HEK293T (cell line): ENCODE measurements at regions not wholly inside any gene's neighbourhood (a gene's known extent, or its start where the extent isn't known, plus 50 kb on each side); places are given as distances from the start of the nearest gene placed in this dataset.

Experiments
- CTCF ChIA-PET: fragments of 350-600 bp; formaldehyde crosslinking; extraction: SDS; loops from one replicate; lab custom pipeline; 2021; ENCODE audit warnings: antibody characterized with exemption, inconsistent platforms; lab: Yijun Ruan, JAX
- POLR2A ChIA-PET: fragments of 350-600 bp; formaldehyde crosslinking; extraction: SDS; loops from one replicate; lab custom pipeline; 2020; ENCODE audit warnings: antibody characterized with exemption, inconsistent platforms; lab: Yijun Ruan, JAX
- DNase-seq: peaks from one replicate; pipeline ENCODE4 v3.0.0; 2012; ENCODE audit warnings: mixed read lengths; ENCODE audit errors: extremely low spot score
- ARNT ChIP-seq: fragments of 450-650 bp; IDR thresholded peaks from 2 replicates; pipeline ENCODE4 v1.6.1; 2017; ENCODE audit warnings: mild to moderate bottlenecking
- BHLHE40 ChIP-seq: fragments of 450-650 bp; IDR thresholded peaks from 2 replicates; pipeline ENCODE4 v1.6.1; 2016; ENCODE audit warnings: mild to moderate bottlenecking, moderate library complexity, borderline replicate concordance
- CTBP1 ChIP-seq: fragments of 450-650 bp; IDR thresholded peaks from 2 replicates; pipeline ENCODE4 v1.6.1; 2016; ENCODE audit warnings: borderline replicate concordance
- ELF4 ChIP-seq: fragments of 450-650 bp; IDR thresholded peaks from 2 replicates; pipeline ENCODE4 v1.6.1; 2017; ENCODE audit warnings: antibody characterized with exemption
- FOXA1 ChIP-seq: fragments of 450-650 bp; IDR thresholded peaks from 2 replicates; pipeline ENCODE4 v1.6.1; 2016; ENCODE audit warnings: mild to moderate bottlenecking
- FOXK2 ChIP-seq: fragments of 450-650 bp; IDR thresholded peaks from 2 replicates; pipeline ENCODE4 v1.6.1; 2016; ENCODE audit warnings: mild to moderate bottlenecking
- FOXM1 ChIP-seq: fragments of 450-650 bp; IDR thresholded peaks from 2 replicates; pipeline ENCODE4 v1.6.1; 2017; ENCODE audit warnings: mild to moderate bottlenecking, borderline replicate concordance
- HDGF ChIP-seq: fragments of 450-650 bp; IDR thresholded peaks from 2 replicates; pipeline ENCODE4 v1.6.1; 2017; ENCODE audit warnings: antibody characterized with exemption, borderline replicate concordance
- L3MBTL2 ChIP-seq: fragments of 450-650 bp; conservative IDR thresholded peaks from 2 replicates; pipeline ENCODE4 v1.6.1; 2016; ENCODE audit warnings: mild to moderate bottlenecking
- LEF1 ChIP-seq: fragments of 450-650 bp; IDR thresholded peaks from 2 replicates; pipeline ENCODE4 v1.6.1; 2017; ENCODE audit warnings: mild to moderate bottlenecking, borderline replicate concordance
- NFRKB ChIP-seq: fragments of 450-650 bp; IDR thresholded peaks from 2 replicates; pipeline ENCODE4 v1.6.1; 2016; ENCODE audit warnings: mild to moderate bottlenecking, moderate library complexity
- SP1 ChIP-seq: fragments of 450-650 bp; IDR thresholded peaks from 2 replicates; pipeline ENCODE4 v1.6.1; 2017
- SUZ12 ChIP-seq: fragments of 450-650 bp; IDR thresholded peaks from 2 replicates; pipeline ENCODE4 v1.6.1; 2016; ENCODE audit warnings: mild to moderate bottlenecking
- TARDBP ChIP-seq: fragments of 450-650 bp; IDR thresholded peaks from 2 replicates; pipeline ENCODE4 v1.6.1; 2016
- ZNF384 ChIP-seq: fragments of 450-650 bp; IDR thresholded peaks from 2 replicates; pipeline ENCODE4 v1.6.1; 2016
- TF ChIP-seq, protein P1 (sequence below): fragments of 450-650 bp; IDR thresholded peaks from 2 replicates; pipeline ENCODE4 v1.6.1; 2016

DNA sequence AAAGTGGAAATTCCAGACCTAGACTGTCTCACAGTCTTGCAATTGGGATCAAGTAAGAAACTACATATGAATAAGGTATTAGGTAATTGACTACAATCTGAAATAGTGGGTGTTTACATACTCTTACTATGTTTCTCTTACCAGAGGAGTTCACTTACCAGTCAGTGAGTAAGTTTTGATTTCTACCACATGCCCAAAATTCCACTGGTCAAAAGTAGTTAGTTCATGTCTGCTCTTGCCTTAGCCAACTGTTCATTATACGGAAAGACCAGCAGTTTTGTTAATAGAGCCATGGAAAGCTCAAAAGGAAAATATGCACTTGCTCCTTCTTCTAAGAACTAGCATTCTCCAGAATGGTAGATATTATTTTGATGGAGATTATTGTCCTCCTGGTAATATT is 490.8 kb downstream of the RFC3 start:
- no peak for DNase-seq
- POLR2A ChIA-PET, result no interaction called here
- no peak for TF ChIP-seq HDGF
- TF ChIP-seq CTBP1, result no peak
- no peak for TF ChIP-seq TARDBP
- no peak for TF ChIP-seq ZNF384
- no peak for TF ChIP-seq SUZ12
- CTCF ChIA-PET, result no interaction called here

DNA sequence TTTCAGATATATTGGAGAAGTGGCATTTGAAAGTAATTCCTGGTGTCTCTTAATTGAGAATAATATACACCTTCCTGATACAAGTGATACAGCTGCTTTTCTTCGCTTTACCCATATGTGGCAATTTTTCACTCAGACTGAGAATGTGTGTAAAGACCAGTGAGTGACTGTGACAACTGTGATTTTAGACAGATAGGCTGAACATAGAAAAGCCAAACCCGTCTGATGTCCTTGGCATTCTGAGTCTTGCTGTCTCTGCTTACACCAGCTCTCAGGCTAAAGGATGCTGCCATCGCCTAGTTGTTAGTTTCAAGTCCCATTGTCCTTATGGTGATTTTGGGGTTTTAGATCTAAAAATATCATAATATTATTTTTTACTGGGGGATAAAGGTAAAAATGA is 492.6 kb downstream of the RFC3 start:
- POLR2A ChIA-PET, result no interaction called here
- CTCF ChIA-PET, result no interaction called here
- TF ChIP-seq TARDBP (no peak), BHLHE40 (no peak), NFRKB (no peak), HDGF (no peak), SUZ12 (no peak), ARNT (no peak), SP1 (no peak), FOXM1 (no peak), FOXA1 (no peak), CTBP1 (no peak), ZNF384 (no peak), ELF4 (no peak), LEF1 (no peak), L3MBTL2 (no peak), FOXK2 (no peak)
- TF ChIP-seq, protein P1, sequence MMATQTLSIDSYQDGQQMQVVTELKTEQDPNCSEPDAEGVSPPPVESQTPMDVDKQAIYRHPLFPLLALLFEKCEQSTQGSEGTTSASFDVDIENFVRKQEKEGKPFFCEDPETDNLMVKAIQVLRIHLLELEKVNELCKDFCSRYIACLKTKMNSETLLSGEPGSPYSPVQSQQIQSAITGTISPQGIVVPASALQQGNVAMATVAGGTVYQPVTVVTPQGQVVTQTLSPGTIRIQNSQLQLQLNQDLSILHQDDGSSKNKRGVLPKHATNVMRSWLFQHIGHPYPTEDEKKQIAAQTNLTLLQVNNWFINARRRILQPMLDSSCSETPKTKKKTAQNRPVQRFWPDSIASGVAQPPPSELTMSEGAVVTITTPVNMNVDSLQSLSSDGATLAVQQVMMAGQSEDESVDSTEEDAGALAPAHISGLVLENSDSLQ, result no peak
- DNase-seq, result no peak

DNA sequence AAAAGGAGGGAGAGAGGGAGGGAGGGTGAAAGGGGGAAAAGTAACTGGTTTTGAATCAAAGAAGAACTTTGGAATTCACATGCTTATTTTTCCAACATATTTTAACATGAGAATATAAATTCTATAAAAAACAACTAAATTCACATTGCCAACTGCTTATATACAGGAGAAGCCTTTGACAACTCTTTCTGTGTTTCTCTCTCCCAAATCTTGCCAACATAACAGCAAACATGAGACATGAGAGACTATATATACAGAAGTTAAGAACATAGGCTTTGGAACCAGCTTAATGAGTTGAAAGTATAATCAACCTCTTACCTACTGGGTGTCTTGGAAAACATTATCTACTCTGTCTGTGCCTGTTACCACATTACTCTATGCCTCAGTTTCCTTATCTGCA is 493.3 kb downstream of the RFC3 start:
- ChIA-PET CTCF (no interaction called here), POLR2A (no interaction called here)
- no peak for TF ChIP-seq ARNT
- TF ChIP-seq LEF1, result no peak
- TF ChIP-seq ZNF384, result no peak
- no peak for TF ChIP-seq HDGF
- TF ChIP-seq SP1, result no peak
- no peak for TF ChIP-seq FOXM1
- no peak for TF ChIP-seq FOXK2
- no peak for TF ChIP-seq BHLHE40
- no peak for TF ChIP-seq L3MBTL2
- no peak for TF ChIP-seq TARDBP
- no peak for TF ChIP-seq CTBP1
- TF ChIP-seq, protein P1, result no peak
- no peak for TF ChIP-seq FOXA1
- TF ChIP-seq ELF4, result no peak
- TF ChIP-seq SUZ12, result no peak
- no peak for DNase-seq

DNA sequence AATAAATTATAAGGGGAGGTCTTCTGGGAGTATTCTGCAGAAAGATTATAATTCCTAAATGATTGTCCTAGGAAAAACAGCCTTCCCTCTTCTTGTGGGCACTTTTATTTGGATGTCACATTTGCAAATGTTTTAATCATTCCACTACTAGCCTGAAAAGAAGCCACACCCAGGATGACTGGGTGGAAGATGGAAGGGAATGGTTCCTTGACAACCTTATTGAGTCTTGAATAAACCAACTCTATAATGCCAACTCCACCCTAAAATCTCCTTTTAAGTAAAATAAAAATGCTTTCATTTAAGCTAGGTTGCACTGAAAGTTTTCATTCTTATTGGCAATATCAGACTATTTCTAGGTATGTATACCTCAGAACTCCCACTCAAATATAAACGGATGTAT is 494.6 kb downstream of the RFC3 start:
- TF ChIP-seq L3MBTL2, result no peak
- TF ChIP-seq FOXK2, result no peak
- no peak for TF ChIP-seq ELF4
- no peak for TF ChIP-seq FOXA1
- no peak for TF ChIP-seq BHLHE40
- no peak for TF ChIP-seq SUZ12
- TF ChIP-seq, protein P1, result no peak
- TF ChIP-seq TARDBP, result no peak
- TF ChIP-seq LEF1, result no peak
- TF ChIP-seq NFRKB, result no peak
- no peak for TF ChIP-seq CTBP1
- TF ChIP-seq ARNT, result no peak
- TF ChIP-seq FOXM1, result no peak
- no peak for TF ChIP-seq ZNF384
- TF ChIP-seq HDGF, result no peak
- TF ChIP-seq SP1, result no peak
- POLR2A ChIA-PET, result no interaction called here
- no peak for DNase-seq
- CTCF ChIA-PET, result no interaction called here

DNA sequence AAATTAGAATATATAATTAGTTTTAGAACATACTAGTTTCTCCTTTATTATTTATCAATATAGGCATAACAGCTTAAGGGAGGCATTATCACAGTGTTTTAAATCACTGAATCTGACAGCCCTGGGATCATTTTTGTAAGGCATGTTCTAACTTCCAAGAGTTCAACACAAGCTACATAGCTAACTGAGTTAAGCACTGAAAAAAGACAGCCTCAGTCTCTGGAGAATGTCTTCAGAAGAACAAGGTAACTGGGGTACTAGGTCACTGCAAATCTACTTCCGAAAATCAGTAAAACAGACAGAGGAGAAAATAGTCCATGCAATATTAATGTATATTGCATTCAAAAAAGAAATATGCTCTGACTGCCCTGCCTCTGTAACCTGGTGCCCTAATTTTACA is 502.1 kb downstream of the RFC3 start:
- CTCF ChIA-PET, result no interaction called here
- no peak for DNase-seq
- POLR2A ChIA-PET, result no interaction called here
- no peak for TF ChIP-seq ZNF384
- TF ChIP-seq LEF1, result no peak

DNA sequence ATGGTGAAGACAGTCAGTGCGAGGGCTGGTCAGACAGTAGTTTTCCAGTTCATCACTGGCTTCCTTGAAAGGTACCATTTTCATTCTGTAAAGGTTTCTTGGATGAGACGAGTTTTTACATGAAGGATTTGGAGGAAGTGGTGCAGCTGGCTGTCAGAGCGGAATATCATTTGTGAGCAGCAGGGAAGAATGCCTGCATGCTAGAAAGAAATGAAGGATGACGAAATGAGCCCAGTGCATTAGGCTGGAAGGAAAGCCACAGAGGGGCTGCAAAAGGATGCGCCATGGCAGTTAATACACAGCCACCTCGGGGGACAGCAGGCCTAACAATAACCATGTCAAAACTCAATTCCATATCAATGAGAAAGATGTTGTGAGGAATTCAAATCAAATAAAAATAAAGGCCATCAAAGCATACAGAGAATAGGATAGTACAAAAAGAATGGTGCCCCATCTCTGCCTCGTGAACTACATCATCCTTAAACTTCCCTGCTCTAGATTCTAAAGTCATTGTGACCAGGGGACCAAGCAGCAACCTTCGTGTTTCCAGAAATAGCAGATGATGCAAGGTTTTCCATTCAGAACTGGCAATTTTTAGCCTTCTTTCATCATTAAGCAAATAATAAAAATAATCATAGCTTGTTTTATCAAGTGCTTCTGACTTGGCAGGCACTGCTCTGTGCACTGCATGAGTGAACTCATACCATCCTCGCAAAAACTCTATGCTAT is 504.2 kb downstream of the RFC3 start:
- ChIA-PET CTCF (no interaction called here), POLR2A (no interaction called here)
- no peak for TF ChIP-seq TARDBP
- TF ChIP-seq, protein P1, result no peak
- TF ChIP-seq BHLHE40, result no peak
- no peak for TF ChIP-seq LEF1
- no peak for TF ChIP-seq NFRKB
- TF ChIP-seq ARNT, result no peak
- TF ChIP-seq FOXK2, result no peak
- no peak for TF ChIP-seq HDGF
- TF ChIP-seq SP1, result no peak
- no peak for TF ChIP-seq FOXM1
- no peak for TF ChIP-seq ELF4
- no peak for TF ChIP-seq CTBP1
- no peak for TF ChIP-seq FOXA1
- TF ChIP-seq ZNF384, result no peak
- no peak for TF ChIP-seq L3MBTL2
- no peak for TF ChIP-seq SUZ12
- DNase-seq, result no peak
